ENCODE measurements at regions not wholly inside any gene's neighbourhood (a gene's known extent, or its start where the extent isn't known, plus 50 kb on each side); places are given as distances from the start of the nearest gene placed in this dataset.
"Not testable (repeated sequence)": the region's sequence is repeated elsewhere in the genome, so short reads cannot be mapped to it uniquely, and the experiment has no call there.

DNA sequence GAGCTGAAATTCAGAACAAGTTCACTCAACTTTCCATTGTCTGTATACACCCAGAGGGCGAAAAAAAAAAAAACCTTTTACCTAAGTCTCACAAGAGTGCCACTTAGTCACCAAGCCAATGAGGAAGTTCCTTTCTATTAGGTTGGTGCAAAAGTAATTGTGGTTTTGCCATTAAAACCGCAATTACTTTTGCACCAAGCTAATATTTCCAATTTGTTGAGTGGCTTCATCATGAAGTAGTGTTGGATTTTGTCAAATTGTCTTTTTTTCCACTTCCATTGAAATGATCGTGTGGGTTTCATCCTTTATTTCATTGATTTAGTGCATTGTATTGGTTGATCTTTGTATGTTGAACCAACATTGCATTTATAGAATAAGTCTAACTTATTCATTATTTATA lies 253.9 kb downstream of the ZIC4 start:
- no peak for DNase-seq

DNA sequence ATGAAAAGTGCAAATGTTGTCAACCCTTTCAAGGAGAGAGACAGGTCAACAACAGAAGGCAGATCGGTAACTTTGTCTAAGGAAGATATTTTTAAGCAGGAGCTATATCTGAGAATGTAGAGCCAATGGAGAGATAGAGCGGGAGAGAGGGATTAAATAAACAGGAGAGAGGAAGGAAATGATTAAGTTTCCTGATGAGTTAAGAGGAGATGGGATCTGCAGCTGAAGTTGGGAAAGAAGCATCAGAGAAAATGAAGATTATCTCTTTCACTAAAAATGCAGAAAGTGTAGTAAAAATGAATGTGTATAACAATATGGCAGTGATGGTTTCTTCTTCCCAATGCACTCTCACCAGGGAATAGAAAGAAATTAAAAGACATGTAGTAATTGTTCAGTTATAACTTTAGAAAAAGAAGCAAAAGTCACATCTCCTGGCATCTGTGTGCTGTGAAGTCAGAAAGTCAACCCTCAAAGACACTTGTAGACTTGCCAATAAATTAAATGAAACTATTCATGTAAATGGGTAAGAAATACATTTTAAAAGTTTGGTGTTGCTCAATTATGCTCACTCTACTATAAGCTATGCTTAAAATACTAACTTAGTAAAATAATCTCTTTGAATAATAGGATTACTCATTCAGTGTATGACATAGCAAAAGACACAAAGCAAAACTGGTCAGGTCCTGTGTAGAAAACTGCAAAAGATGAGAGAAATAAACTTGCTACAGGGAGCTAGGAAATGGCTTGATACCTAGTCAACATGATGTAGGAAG lies 264.6 kb downstream of the ZIC4 start:
- DNase-seq, result no peak

GRCh38 chr3:147139341-147139740 lies 267.0 kb downstream of the ZIC4 start:
- no peak for DNase-seq

GRCh38 chr3:147132168-147132567 lies 274.2 kb downstream of the ZIC4 start:
- DNase-seq, result no peak

GRCh38 chr3:147130461-147130860 lies 275.9 kb downstream of the ZIC4 start:
- DNase-seq, result no peak

GRCh38 chr3:147129665-147130064 lies 276.7 kb downstream of the ZIC4 start:
- no peak for DNase-seq

DNA sequence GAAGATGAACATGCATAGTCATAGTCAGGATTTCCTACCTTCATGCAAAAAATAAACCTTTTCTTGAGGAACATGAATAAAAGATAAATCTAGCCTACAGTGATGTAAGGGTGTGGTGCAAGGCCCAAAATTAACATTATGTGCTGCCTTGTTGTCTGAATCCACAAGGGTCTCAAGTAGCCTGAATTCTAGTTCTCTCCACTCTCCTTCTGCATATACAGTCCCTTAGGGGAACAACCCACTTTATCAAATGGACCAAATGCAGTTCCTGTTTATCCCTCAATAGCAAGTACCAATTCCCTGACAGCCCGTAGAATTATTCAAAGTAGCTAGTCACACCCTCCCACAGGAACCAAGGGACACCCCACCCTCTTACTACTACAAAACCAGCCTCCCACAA lies 284.0 kb downstream of the ZIC4 start:
- DNase-seq, result no peak

DNA sequence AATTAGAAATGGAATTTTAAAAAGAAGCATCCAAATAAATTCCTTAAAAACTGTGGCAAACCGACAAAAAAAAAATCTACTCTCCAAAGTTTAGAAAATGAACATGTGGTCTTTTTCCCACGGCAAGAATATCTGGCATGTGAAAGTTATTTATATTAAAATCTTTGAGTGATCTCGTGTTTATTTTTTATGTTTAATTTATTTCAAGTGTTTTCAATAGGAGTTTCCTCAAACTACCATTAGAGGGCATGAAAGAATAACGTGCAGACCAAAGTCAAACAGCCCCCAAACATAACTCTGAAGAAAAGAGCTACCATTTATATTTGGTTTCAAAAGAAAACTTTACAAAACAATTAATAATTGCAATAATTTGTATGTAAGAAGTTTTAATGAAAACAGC lies 286.4 kb downstream of the ZIC4 start:
- DNase-seq, result peak in 1 of 2 experiments; percentile 38

GRCh38 chr3:147119346-147119745 lies 287.0 kb downstream of the ZIC4 start:
- no peak for DNase-seq

DNA sequence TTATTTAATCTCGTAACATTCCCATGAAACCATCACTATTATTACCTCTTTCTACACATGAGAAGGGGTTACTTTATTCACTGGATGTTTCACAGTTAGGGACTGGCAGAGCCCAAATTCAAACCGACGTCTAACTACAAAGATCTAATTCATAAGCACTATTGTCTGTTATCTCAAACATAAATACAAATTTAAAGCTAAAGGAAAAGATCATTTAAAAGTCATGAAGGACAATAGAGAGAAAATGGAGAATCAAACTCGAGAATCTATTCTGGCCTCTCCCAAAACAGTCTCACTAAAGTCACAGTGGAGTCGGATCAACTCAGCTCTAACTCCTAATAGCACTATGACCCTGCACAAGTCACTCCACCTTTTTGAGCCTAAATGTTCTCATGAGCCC lies 287.7 kb downstream of the ZIC4 start:
- no peak for DNase-seq

- no peak for DNase-seq
These were observed 288.7 kb downstream of the ZIC4 start for GRCh38 chr3:147117631-147118030.

GRCh38 chr3:147113293-147114044 lies 292.9 kb downstream of the ZIC4 start:
- DNase-seq, result no peak

DNA sequence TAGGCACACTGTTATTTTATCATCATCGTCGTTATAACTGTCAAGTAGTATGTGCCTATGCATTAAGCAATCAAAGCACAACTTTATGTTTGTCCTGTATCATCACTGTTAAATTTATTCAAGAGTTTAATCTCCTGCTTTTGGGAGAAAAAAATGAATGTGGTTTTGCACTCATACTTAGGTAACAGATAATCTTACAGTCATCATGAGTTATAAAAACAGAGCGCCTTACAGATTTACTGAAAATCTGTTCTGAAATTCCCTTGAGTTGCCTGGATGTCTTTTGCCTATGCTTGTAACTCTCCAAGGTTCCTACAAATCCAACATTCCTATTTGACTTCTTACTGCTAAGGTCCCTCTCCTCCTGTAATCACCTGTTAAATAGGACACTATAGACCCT lies 307.3 kb downstream of the ZIC4 start:
- no peak for DNase-seq

GRCh38 chr3:147090461-147090860 lies 315.9 kb downstream of the ZIC4 start:
- no peak for DNase-seq

DNA sequence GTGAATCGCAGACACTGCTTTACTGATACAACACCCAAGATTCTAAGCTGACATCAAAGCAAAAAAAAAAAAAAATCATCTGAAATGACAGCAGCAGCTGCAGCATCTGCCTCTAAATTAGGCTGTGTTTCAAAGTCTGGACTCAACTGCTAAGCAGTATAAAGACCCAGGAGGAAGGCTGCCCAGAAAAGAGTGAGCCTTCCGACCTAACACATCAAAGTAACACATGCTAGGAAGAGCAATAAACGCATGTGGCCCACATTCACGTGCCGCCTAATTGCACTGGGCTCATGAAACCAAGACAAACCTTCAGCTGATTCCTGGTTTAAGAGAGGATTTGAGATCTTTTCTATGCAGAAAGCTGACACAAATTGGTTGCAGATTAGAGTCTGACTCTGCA lies 317.1 kb downstream of the ZIC4 start:
- peak; percentile 90 to 94 for DNase-seq

GRCh38 chr3:147059500-147059899 lies 346.8 kb downstream of the ZIC4 start:
- not testable (repeated sequence) for DNase-seq

DNA sequence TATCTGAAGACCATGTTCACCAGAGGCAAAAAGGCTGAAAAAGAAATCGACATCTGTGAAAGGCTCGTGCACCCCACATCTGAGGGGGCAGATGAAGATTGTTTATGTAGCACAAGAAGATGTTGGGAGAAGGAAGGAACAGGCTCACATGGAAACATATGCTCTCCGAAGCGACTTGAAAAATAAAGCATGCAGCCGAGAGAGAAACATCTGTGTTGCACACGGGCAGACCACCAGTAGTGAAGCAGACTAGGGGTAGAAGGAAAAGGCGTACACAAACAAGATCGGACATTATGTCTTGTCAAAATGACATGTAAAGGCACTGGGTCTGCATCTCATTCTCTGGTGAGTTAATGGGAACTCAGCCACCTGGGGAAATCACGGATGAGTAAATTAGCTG lies 356.5 kb downstream of the ZIC4 start:
- DNase-seq, result no peak

DNA sequence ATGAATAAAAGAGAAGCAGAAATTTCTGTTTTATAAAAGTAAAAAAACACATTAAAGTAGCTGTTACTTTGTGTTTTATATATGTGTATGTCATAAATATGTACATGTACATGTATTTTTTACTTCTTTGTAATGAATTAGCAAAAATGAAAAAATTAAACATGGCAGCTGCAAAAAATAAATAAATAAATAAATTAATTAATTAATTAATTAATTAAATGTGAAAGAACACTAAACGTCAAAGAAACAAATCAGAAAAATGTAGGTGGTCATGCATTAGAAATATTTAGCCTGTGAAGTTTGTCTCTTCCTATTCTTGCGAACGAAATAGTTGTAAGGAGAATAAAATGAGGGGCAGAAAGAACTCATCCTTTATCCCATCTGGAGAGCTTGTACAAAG lies 357.0 kb downstream of the ZIC4 start:
- no peak for DNase-seq

GRCh38 chr3:147046916-147047315 lies 359.4 kb downstream of the ZIC4 start:
- no peak for DNase-seq

- DNase-seq, result no peak
These were observed 367.9 kb downstream of the ZIC4 start for GRCh38 chr3:147038481-147038880.

DNA sequence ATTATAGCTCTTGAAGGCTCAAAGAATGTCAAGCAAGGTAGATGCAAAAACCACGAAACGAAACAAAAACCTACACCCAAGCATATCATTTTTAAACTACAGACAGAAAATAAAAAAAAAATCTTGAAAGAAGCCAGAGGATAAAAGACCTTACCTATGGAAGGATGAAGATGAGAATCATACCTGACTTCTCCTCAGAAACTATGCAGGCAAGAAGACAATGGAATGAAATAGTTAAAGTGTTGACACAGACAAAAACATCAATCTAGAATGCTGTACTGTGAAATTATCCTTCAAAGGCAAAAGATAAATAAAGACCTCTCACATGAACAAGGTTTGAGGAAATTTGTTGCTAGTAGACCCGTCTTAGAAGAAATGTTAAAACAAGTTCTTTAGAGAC lies 372.0 kb downstream of the ZIC4 start:
- no peak for DNase-seq

DNA sequence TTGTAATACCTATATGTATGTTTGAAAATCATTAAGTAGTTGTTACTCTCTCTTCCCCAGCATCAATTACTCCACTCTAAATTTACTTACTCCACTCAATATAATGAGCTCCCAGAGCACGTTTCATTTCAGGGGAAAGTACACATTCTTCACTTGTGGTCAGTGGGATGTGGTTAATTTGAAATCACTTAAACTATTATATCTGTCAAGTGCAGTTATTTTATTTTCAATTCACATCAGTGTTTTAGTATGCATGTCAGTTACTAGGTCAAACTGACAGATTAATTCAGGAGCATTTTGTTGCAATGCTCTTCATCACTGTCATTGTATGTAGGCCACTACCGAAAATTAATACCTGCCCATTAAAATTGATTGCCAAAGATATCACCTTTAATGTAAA lies 376.1 kb downstream of the ZIC4 start:
- no peak for DNase-seq

DNA sequence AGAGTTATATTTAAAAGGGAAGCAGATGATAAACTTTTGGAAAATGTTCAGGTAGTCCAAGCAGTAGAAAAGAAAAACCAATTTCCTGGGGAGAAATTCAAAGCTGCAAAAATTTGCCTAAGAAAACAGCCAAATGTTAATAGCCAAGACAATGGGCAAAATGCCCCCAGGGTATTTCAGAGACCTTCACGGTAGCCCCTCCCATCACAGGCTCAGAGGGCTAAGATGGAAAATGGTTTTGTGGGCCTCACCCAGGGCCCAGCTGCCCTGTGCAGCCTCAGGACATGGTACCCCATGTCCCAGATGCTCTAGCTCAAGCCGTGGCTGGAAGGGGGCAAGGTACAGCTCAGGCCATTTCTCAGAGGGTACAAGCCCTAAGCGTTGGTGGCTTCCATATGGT lies 391.0 kb downstream of the ZIC4 start:
- no peak for DNase-seq

DNA sequence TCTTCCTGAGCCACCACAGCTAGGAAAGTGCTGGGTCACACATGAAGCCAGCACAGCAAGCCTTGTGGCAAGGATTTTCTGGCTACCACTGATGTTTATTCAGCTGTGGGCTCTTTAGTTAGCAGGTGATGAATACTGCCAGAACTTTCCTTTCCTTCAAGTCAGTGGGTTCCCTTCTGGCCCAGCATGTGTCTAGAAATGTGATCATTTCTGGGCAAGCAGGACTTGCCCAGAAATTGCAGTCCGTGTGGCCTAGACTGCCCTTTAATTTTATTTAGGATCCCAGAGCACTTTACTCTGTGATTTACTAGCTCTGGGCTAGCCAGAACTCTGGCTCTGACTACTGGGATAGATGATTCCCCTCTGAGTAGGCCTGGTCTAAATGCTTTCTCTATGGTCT lies 397.5 kb downstream of the ZIC4 start:
- DNase-seq, result no peak

DNA sequence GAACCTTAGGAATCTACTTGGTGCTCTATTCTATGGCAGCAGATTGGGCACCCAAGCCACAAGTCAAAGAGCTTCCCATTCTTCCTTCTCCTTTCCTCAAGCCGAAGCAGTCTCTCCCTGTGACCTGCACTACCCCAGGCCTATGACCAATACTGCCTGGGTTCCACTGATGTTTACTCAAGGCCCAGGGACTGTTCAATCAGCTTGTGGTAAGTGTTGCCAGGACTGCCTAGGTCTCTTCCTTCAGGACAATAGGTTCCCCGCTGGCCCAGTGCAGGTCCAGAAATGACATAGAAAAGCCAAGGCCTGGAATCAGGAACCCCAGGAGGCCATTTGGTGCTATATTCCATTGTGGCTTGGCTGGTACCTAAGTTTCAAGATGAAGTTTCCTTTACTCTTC lies 397.9 kb downstream of the ZIC4 start:
- DNase-seq, result no peak

Measured in NCI-H524 (cell line).